ENCODE measurements at regions not wholly inside any gene's neighbourhood (a gene's known extent, or its start where the extent isn't known, plus 50 kb on each side); places are given as distances from the start of the nearest gene placed in this dataset.
"Not testable (repeated sequence)": the region's sequence is repeated elsewhere in the genome, so short reads cannot be mapped to it uniquely, and the experiment has no call there.

- TF ChIP-seq, protein P1, sequence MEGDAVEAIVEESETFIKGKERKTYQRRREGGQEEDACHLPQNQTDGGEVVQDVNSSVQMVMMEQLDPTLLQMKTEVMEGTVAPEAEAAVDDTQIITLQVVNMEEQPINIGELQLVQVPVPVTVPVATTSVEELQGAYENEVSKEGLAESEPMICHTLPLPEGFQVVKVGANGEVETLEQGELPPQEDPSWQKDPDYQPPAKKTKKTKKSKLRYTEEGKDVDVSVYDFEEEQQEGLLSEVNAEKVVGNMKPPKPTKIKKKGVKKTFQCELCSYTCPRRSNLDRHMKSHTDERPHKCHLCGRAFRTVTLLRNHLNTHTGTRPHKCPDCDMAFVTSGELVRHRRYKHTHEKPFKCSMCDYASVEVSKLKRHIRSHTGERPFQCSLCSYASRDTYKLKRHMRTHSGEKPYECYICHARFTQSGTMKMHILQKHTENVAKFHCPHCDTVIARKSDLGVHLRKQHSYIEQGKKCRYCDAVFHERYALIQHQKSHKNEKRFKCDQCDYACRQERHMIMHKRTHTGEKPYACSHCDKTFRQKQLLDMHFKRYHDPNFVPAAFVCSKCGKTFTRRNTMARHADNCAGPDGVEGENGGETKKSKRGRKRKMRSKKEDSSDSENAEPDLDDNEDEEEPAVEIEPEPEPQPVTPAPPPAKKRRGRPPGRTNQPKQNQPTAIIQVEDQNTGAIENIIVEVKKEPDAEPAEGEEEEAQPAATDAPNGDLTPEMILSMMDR (IDR thresholded peaks at IDR 0.05; ENCODE audit: borderline replicate concordance, insufficient read depth, low read depth, low read length) = no peak
- no peak overlapping the region for H3K4me3 ChIP-seq (ENCODE audit: low read depth, low read length)
Observed at GRCh38 chr7:112670193-112670592, 120.0 kb downstream of the TMEM168 start.

DNA sequence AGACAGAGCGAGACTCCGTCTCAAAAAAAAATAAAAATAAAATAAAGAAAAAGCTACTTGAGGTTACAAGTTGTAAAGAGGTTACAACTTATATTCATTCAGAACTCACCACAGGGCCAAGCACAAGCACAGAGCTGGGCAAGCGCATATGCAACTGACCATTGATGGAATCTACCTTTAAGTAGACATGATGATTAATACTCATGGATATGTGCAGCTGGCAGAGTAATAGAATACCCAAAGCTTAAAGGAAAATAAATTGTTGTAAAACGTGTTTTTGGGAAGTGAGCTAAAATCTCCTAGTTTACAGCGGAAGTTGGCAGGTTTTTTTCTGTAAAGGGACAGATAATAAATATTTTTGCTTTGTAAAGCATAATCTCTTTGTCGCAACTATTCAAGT is 111.6 kb downstream of the TMEM168 start:
- no peak overlapping the region for H3K4me3 ChIP-seq (ENCODE audit: low read depth, low read length)
- TF ChIP-seq, protein P1 (IDR thresholded peaks at IDR 0.05; ENCODE audit: borderline replicate concordance, insufficient read depth, low read depth, low read length) = no peak

- not testable (repeated sequence) for H3K4me3 ChIP-seq (ENCODE audit: low read depth, low read length)
Observed at GRCh38 chr7:112689466-112690177, 100.6 kb downstream of the TMEM168 start.

DNA sequence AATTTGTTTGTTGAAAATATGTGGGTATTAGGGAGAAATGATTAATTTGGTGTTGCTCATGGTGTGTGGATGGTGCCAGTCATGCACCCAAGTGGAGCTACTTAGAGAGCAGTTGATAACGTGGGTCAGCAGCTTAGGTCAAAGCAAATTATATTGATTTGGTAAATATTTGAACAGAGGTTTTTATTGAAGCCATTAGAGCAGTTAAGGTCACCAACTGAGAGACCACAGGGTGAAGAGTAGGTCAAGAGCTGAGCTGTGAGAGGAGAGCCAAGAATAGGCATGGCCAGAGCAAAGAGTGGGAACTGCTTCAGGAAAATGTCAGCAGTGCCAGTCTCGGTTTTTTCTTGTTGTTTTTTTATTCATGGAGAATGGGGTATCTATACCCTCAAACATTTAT is 97.9 kb downstream of the TMEM168 start:
- TF ChIP-seq, protein P1 (IDR thresholded peaks at IDR 0.05; ENCODE audit: borderline replicate concordance, insufficient read depth, low read depth, low read length) = no peak
- H3K4me3 ChIP-seq (ENCODE audit: low read depth, low read length) = no peak overlapping the region

GRCh38 chr7:112697211-112697610 is 93.0 kb downstream of the TMEM168 start:
- H3K4me3 ChIP-seq (ENCODE audit: low read depth, low read length) = not testable (repeated sequence)

DNA sequence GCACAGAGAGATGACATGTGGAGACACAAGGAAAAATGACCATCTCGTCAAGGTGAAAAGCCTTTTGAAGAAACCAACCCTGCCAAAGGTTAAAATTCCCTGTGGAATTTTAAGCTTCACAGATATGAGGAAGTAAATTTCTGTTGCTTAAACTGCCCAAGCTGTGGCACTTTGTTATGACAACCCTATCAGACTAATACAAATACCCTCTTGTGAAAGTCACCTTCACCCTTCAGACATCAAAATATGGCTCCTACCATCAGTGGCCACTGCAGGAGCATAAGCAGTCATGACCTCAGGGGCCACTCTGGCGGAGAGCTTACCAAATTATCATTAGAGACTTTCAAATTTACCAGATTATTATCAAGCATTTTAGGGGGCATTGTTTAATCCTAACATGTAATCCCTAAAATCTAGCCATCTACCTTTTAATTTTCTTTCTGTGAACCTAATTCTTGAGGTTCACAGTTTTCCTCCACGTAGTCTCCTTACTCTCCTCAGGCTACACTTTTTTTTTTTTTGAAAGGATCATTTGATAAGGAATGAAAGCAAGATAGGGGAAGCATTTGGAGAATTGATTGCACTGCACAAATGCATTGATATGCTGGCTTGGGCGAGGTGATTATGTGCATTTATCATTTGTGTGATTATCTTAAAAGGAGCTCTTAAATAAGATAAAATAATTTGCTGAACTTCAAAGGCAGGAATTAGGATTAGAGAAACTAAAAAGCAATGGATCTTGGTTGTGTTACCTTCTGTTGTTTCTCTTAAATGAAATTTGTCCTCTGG is 90.3 kb downstream of the TMEM168 start:
- TF ChIP-seq, protein P1 (IDR thresholded peaks at IDR 0.05; ENCODE audit: borderline replicate concordance, insufficient read depth, low read depth, low read length) = no peak
- no peak overlapping the region for H3K4me3 ChIP-seq (ENCODE audit: low read depth, low read length)

DNA sequence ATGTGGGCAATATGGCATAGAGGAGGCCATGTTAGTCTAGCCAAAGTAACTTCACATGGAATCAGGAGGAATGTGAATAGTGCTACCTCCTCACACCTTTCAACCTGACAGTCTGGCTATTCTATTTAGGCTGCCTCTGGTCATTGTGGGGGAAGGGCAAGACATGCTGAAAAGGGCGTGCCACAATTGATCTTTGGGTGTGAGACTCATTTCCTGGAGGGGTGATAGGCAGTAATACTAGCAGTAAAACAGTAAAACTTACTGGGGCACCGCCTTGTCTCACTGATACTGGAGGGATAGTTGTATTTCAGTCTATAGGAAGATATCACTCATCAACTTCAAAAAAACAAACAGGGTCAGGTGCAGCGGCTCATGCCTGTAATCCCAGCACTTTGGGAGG is 88.7 kb downstream of the TMEM168 start:
- TF ChIP-seq, protein P1 (IDR thresholded peaks at IDR 0.05; ENCODE audit: borderline replicate concordance, insufficient read depth, low read depth, low read length) = no peak

GRCh38 chr7:112707655-112708054 is 82.5 kb downstream of the TMEM168 start:
- no peak overlapping the region for H3K4me3 ChIP-seq (ENCODE audit: low read depth, low read length)
- TF ChIP-seq, protein P1 (IDR thresholded peaks at IDR 0.05; ENCODE audit: borderline replicate concordance, insufficient read depth, low read depth, low read length) = no peak

More for the DNA sequence above, 88.7 kb downstream of the TMEM168 start:
- H3K4me3 ChIP-seq (ENCODE audit: low read depth, low read length) = no peak overlapping the region

Measured in GM12875 (cell line).